CD14-positive monocyte (primary cell): ENCODE measurements at regions not wholly inside any gene's neighbourhood (a gene's known extent, or its start where the extent isn't known, plus 50 kb on each side); places are given as distances from the start of the nearest gene placed in this dataset.

Source experiments
- DNase-seq, 3 donors: peaks; one replicate each; pipeline ENCODE4 v3.0.0-alpha.2; 2011 to 2022
- H2AFZ ChIP-seq: 2 replicates; pipeline ENCODE4 v1.6.0; 2012; ENCODE audit warnings: mild to moderate bottlenecking, low read depth, low read length, inconsistent platforms; ENCODE audit not compliant: insufficient read depth, poor library complexity, severe bottlenecking
- H3K27ac ChIP-seq, 2 donors: 1 replicate in 1 of 2; 2 replicates in 1 of 2; pipeline ENCODE4 v1.5.1; 2012 to 2013; ENCODE audit warnings: low read length in 2 of 2, control low read depth in 1 of 2, inconsistent platforms in 1 of 2, low read depth in 1 of 2, mild to moderate bottlenecking in 1 of 2
- H3K27me3 ChIP-seq, 2 donors: one replicate each; pipeline versions ENCODE4 v1.6.0 to v1.6.1; 2011 to 2013; ENCODE audit warnings: low read length in 2 of 2; ENCODE audit not compliant: control insufficient read depth in 2 of 2, insufficient read depth in 2 of 2
- H3K36me3 ChIP-seq, 2 donors: replicated peaks in 1 of 2; 1 replicate in 1 of 2; 2 replicates in 1 of 2; pipeline versions ENCODE4 v1.5.1 to v1.6.1; 2012 to 2013; ENCODE audit warnings: low read length in 2 of 2, control low read depth in 1 of 2, inconsistent platforms in 1 of 2, mild to moderate bottlenecking in 1 of 2; ENCODE audit not compliant: insufficient read depth in 2 of 2, control insufficient read depth in 1 of 2
- H3K4me1 ChIP-seq, 2 donors: 1 replicate in 1 of 2; 2 replicates in 1 of 2; pipeline versions ENCODE4 v1.5.1 to v1.6.1; 2012 to 2013; ENCODE audit warnings: low read length in 2 of 2, control low read depth in 1 of 2, inconsistent platforms in 1 of 2, mild to moderate bottlenecking in 1 of 2, moderate library complexity in 1 of 2; ENCODE audit not compliant: insufficient read depth in 2 of 2, control insufficient read depth in 1 of 2
- H3K4me2 ChIP-seq: replicated peaks from 2 replicates; pipeline ENCODE3; 2012; ENCODE audit warnings: low read length, moderate library complexity, mild to moderate bottlenecking; ENCODE audit not compliant: poor library complexity, severe bottlenecking; ENCODE audit errors: extremely low read depth
- H3K4me3 ChIP-seq, 3 experiments: fragments of 200-600 bp in 1 of 3; sonication (generic) in 1 of 3; replicated peaks in 1 of 3; 1 replicate in 2 of 3; 2 replicates in 1 of 3; pipeline ENCODE4 v1.5.1; 2011 to 2013; ENCODE audit warnings: low read length in 3 of 3, mild to moderate bottlenecking in 3 of 3, control low read depth in 2 of 3, low read depth in 2 of 3, inconsistent platforms in 1 of 3, moderate library complexity in 1 of 3
- H3K79me2 ChIP-seq: 2 replicates; pipeline ENCODE4 v1.6.0; 2012; ENCODE audit warnings: mild to moderate bottlenecking, control low read depth, inconsistent platforms, low read length, moderate library complexity; ENCODE audit not compliant: insufficient read depth
- H3K9ac ChIP-seq: 2 replicates; pipeline ENCODE4 v1.6.0; 2017; ENCODE audit warnings: low read length, mild to moderate bottlenecking; ENCODE audit not compliant: insufficient read depth, poor library complexity, severe bottlenecking
- H3K9me3 ChIP-seq, 2 donors: replicated peaks in 1 of 2; 1 replicate in 1 of 2; 2 replicates in 1 of 2; pipeline versions ENCODE4 v1.5.1 to v1.6.1; 2012 to 2013; ENCODE audit warnings: low read length in 2 of 2, control low read depth in 1 of 2; ENCODE audit not compliant: control insufficient read depth in 1 of 2, insufficient read depth in 1 of 2
- H4K20me1 ChIP-seq: 2 replicates; pipeline ENCODE4 v1.6.0; 2012; ENCODE audit warnings: mild to moderate bottlenecking, low read length, control low read depth, moderate library complexity; ENCODE audit not compliant: insufficient read depth
- H3K27ac Mint-ChIP-seq, 7 donors: one replicate each; pipeline ENCODE4 v1.8.0; 2020; ENCODE audit warnings: mild to moderate bottlenecking in 7 of 7, mixed read lengths in 7 of 7, moderate library complexity in 6 of 7, inconsistent platforms in 2 of 7
- H3K27me3 Mint-ChIP-seq, 3 donors: one replicate each; pipeline ENCODE4 v1.8.0; 2021 to 2022; ENCODE audit warnings: low read depth in 3 of 3, mild to moderate bottlenecking in 3 of 3, mixed read lengths in 3 of 3, moderate library complexity in 3 of 3, inconsistent platforms in 1 of 3
- H3K36me3 Mint-ChIP-seq, 2 donors: one replicate each; pipeline ENCODE4 v1.8.0; 2020; ENCODE audit warnings: mixed read lengths in 2 of 2, inconsistent platforms in 1 of 2, mild to moderate bottlenecking in 1 of 2
- H3K4me1 Mint-ChIP-seq: one replicate; pipeline ENCODE4 v1.8.0; 2020; ENCODE audit warnings: mild to moderate bottlenecking, mixed read lengths
- H3K4me3 Mint-ChIP-seq, 2 donors: one replicate each; pipeline ENCODE4 v1.8.0; 2020; ENCODE audit warnings: mild to moderate bottlenecking in 2 of 2, mixed read lengths in 2 of 2, moderate library complexity in 1 of 2
- H3K9me3 Mint-ChIP-seq, 7 donors: one replicate each; pipeline ENCODE4 v1.8.0; 2020 to 2022; ENCODE audit warnings: mixed read lengths in 7 of 7, mild to moderate bottlenecking in 6 of 7, moderate library complexity in 6 of 7, inconsistent platforms in 2 of 7
- CTCF ChIP-seq: fragments of 200-600 bp; IDR thresholded peaks from one replicate; pipeline ENCODE4 v1.8.0; 2022; ENCODE audit warnings: antibody characterized with exemption, mild to moderate bottlenecking
- WGBS: methylation state at CpG from one replicate; pipeline ENCODE4 v1.1.5; 2013; ENCODE audit warnings: missing lambda C conversion rate; ENCODE audit not compliant: insufficient coverage; 5-methylcytosine and 5-hydroxymethylcytosine counted together
- intact Hi-C, 2 donors: fragments of 100-400 bp; cut with micrococcal nuclease; formaldehyde crosslinking; loops; one replicate each; pipeline versions ENCODE4 v1.15.0 to v1.15.1; 2023

GRCh38 chr5:117095346-117096332 is 521.0 kb upstream of the SEMA6A start:
- no peak overlapping the region for H3K27ac Mint-ChIP-seq
- Histone ChIP-seq H3K4me2 (no peak overlapping the region), H3K27me3 (no peaks in the 10 kb centered on the region), H3K9ac (no peak overlapping the region), H3K4me3 (no peak overlapping the region), H3K79me2 (no peaks in the 10 kb centered on the region), H3K9me3 (peaks cover 14 to 17% of the 10 kb centered on the region in 2 donors), H3K36me3 (no peaks in the 10 kb centered on the region), H4K20me1 (no peaks in the 10 kb centered on the region), H2AFZ (no peak overlapping the region), H3K4me1 (no peaks in the 10 kb centered on the region), H3K27ac (no peak overlapping the region)
- intact Hi-C loops = no loop called here
- H3K36me3 Mint-ChIP-seq = no peaks in the 10 kb centered on the region
- 67% methylated on average over 2 of the region's 10 CpGs for WGBS
- H3K27me3 Mint-ChIP-seq = no peaks in the 10 kb centered on the region
- H3K4me1 Mint-ChIP-seq = no peaks in the 10 kb centered on the region
- TF ChIP-seq CTCF = no peak
- peaks cover 7 to 18% (median 11%) of the 10 kb centered on the region in 7 donors for H3K9me3 Mint-ChIP-seq
- H3K4me3 Mint-ChIP-seq = no peak overlapping the region
- DNase-seq = no peak

- H3K27me3 Mint-ChIP-seq = no peaks in the 10 kb centered on the region
- Histone ChIP-seq H3K9me3 (peaks cover 13 to 14% of the 10 kb centered on the region in 2 donors), H3K4me2 (no peak overlapping the region), H4K20me1 (no peaks in the 10 kb centered on the region), H3K36me3 (no peaks in the 10 kb centered on the region), H3K4me1 (no peaks in the 10 kb centered on the region), H3K27ac (no peak overlapping the region), H3K79me2 (no peaks in the 10 kb centered on the region), H3K4me3 (no peak overlapping the region), H2AFZ (no peak overlapping the region), H3K27me3 (no peaks in the 10 kb centered on the region), H3K9ac (no peak overlapping the region)
- no peak for TF ChIP-seq CTCF
- WGBS = 94% methylated on average over 13 of the region's 17 CpGs
- H3K9me3 Mint-ChIP-seq = peaks cover 7 to 18% (median 11%) of the 10 kb centered on the region in 7 donors
- H3K4me3 Mint-ChIP-seq = no peak overlapping the region
- intact Hi-C loops = no loop called here
- H3K36me3 Mint-ChIP-seq = no peaks in the 10 kb centered on the region
- no peak for DNase-seq
- H3K4me1 Mint-ChIP-seq = no peaks in the 10 kb centered on the region
- no peak overlapping the region for H3K27ac Mint-ChIP-seq
Measured at GRCh38 chr5:117094114-117094815, 519.6 kb upstream of the SEMA6A start.
